K562 (cell line): ENCODE measurements at regions not wholly inside any gene's neighbourhood (a gene's known extent, or its start where the extent isn't known, plus 50 kb on each side); places are given as distances from the start of the nearest gene placed in this dataset.
A peak's percentile ranks its signal among the peaks of the same experiment; 100 is the strongest.

Experiments used
- ASH1L ChIP-seq: fragments of 450-650 bp; IDR thresholded peaks from 2 replicates; pipeline ENCODE4 v1.6.1; 2018; ENCODE audit warnings: borderline replicate concordance, mild to moderate bottlenecking, low read depth; ENCODE audit not compliant: partially characterized antibody
- BRD4 ChIP-seq: fragments of 200-600 bp; sonication (generic); IDR thresholded peaks from 2 replicates; pipeline ENCODE4 v1.6.1; 2017; ENCODE audit warnings: inconsistent platforms
- CBX2 ChIP-seq: fragments of 200-600 bp; sonication (generic); IDR thresholded peaks from one replicate; pipeline ENCODE4 v1.6.1; 2012; ENCODE audit warnings: mild to moderate bottlenecking, low read length, inconsistent platforms; ENCODE audit not compliant: insufficient read depth, poor library complexity, severe bottlenecking
- CREB3L1 ChIP-seq: fragments of 450-650 bp; IDR thresholded peaks from 2 replicates; pipeline ENCODE4 v1.6.1; 2014; ENCODE audit warnings: low read depth, mild to moderate bottlenecking, moderate library complexity, borderline replicate concordance
- CXXC5 ChIP-seq: fragments of 250-450 bp; sonication (Bioruptor Pico); IDR thresholded peaks from 2 replicates; pipeline ENCODE4 v1.8.0; 2022; ENCODE audit warnings: inconsistent platforms, mild to moderate bottlenecking, moderate library complexity
- EHMT2 ChIP-seq: fragments of 450-650 bp; IDR thresholded peaks from 2 replicates; pipeline ENCODE4 v1.6.1; 2018; ENCODE audit warnings: antibody characterized with exemption
- ESRRA ChIP-seq: fragments of 450-650 bp; IDR thresholded peaks from 2 replicates; pipeline ENCODE4 v1.6.1; 2014; ENCODE audit warnings: low read depth, mild to moderate bottlenecking, moderate library complexity, borderline replicate concordance
- FOXA3 ChIP-seq, 2 experiments: fragments of 450-650 bp in 1 of 2; sonication (generic) in 1 of 2; formaldehyde crosslinking; IDR thresholded peaks in 1 of 2; conservative IDR thresholded peaks in 1 of 2; 2 replicates each; pipeline versions ENCODE4 v1.4.0 to v1.8.0; 2020 to 2022; ENCODE audit warnings: mild to moderate bottlenecking in 2 of 2, missing genetic modification reagents in 1 of 2
- FOXJ2 ChIP-seq: fragments of 200-800 bp; sonication (Bioruptor generic); IDR thresholded peaks from 2 replicates; pipeline ENCODE4 v1.6.1; 2016; ENCODE audit warnings: missing genetic modification characterization, missing compliant biosample characterization
- MTA2 ChIP-seq: fragments of 450-650 bp; IDR thresholded peaks from 2 replicates; pipeline ENCODE4 v1.6.1; 2016; ENCODE audit warnings: low read depth
- MYC ChIP-seq, 2 experiments: fragments of 250-450 bp in 1 of 2; sonication (Bioruptor Pico) in 1 of 2; IDR thresholded peaks; 2 replicates each; pipeline versions ENCODE4 v1.5.1 to v1.6.1; 2012 to 2021; ENCODE audit warnings: low read depth in 2 of 2, borderline replicate concordance in 1 of 2, improper control_type of control experiment in 1 of 2, low read length in 1 of 2, mild to moderate bottlenecking in 1 of 2, moderate library complexity in 1 of 2
- NFE2 ChIP-seq: IDR thresholded peaks from 2 replicates; pipeline ENCODE4 v1.6.1; 2014; ENCODE audit warnings: antibody characterized with exemption, low read depth
- NUFIP1 ChIP-seq: fragments of 450-650 bp; IDR thresholded peaks from 2 replicates; pipeline ENCODE4 v1.6.1; 2018; ENCODE audit not compliant: partially characterized antibody
- RAD21 ChIP-seq, 2 experiments: fragments of 250-450 bp in 1 of 2; fragments of 450-650 bp in 1 of 2; sonication (Bioruptor Pico) in 1 of 2; formaldehyde crosslinking in 1 of 2; IDR thresholded peaks in 1 of 2; conservative IDR thresholded peaks in 1 of 2; 2 replicates each; pipeline versions ENCODE4 v1.4.0 to v1.8.0; 2020 to 2022; ENCODE audit warnings: mild to moderate bottlenecking in 2 of 2, moderate library complexity in 1 of 2
- RNF2 ChIP-seq: sonication (generic); IDR thresholded peaks from 2 replicates; pipeline ENCODE4 v1.6.1; 2016
- SAFB ChIP-seq: fragments of 200-400 bp; formaldehyde crosslinking; IDR thresholded peaks from 2 replicates; pipeline ENCODE4 v1.6.1; 2017; ENCODE audit warnings: low read depth, low read length, borderline replicate concordance
- SRSF1 ChIP-seq: fragments of 200-400 bp; formaldehyde crosslinking; IDR thresholded peaks from 2 replicates; pipeline ENCODE4 v1.6.1; 2017; ENCODE audit warnings: mild to moderate bottlenecking, low read depth, low read length, moderate library complexity
- TCF3 ChIP-seq: sonication (generic); formaldehyde crosslinking; IDR thresholded peaks from 2 replicates; pipeline ENCODE4 v1.4.0; 2020; ENCODE audit warnings: mild to moderate bottlenecking, missing genetic modification reagents
- TEAD2 ChIP-seq: fragments of 450-650 bp; IDR thresholded peaks from 2 replicates; pipeline ENCODE4 v1.6.1; 2016; ENCODE audit warnings: missing genetic modification characterization, control low read depth, missing compliant biosample characterization
- TGIF2 ChIP-seq: sonication (generic); formaldehyde crosslinking; IDR thresholded peaks from 2 replicates; pipeline ENCODE4 v1.8.1; 2022; ENCODE audit warnings: mild to moderate bottlenecking, missing genetic modification reagents, moderate library complexity
- THRAP3 ChIP-seq: fragments of 450-650 bp; IDR thresholded peaks from 2 replicates; pipeline ENCODE4 v1.6.1; 2016; ENCODE audit warnings: mild to moderate bottlenecking, inconsistent platforms, borderline replicate concordance
- ZFX ChIP-seq: sonication (generic); formaldehyde crosslinking; IDR thresholded peaks from 2 replicates; pipeline ENCODE4 v1.8.0; 2022; ENCODE audit warnings: mild to moderate bottlenecking, missing genetic modification reagents, moderate library complexity
- ZNF197 ChIP-seq: fragments of 200-800 bp; sonication (Bioruptor generic); IDR thresholded peaks from 2 replicates; pipeline ENCODE4 v1.6.1; 2016; ENCODE audit warnings: low read depth, missing genetic modification characterization, missing compliant biosample characterization
- ZNF239 ChIP-seq: fragments of 250-450 bp; sonication (Bioruptor Pico); IDR thresholded peaks from 2 replicates; pipeline ENCODE4 v1.4.0; 2020; ENCODE audit warnings: mild to moderate bottlenecking
- ZNF277 ChIP-seq: fragments of 250-450 bp; sonication (Bioruptor Pico); IDR thresholded peaks from 2 replicates; pipeline ENCODE4 v1.8.0; 2022; ENCODE audit warnings: inconsistent platforms, mild to moderate bottlenecking, moderate library complexity, borderline replicate concordance
- ZNF507 ChIP-seq: conservative IDR thresholded peaks from 2 replicates; pipeline ENCODE4 v1.6.1; 2017; ENCODE audit warnings: missing genetic modification characterization, missing compliant biosample characterization
- TF ChIP-seq, protein P1 (sequence below): fragments of 450-650 bp; conservative IDR thresholded peaks from 2 replicates; pipeline ENCODE4 v1.6.1; 2016; ENCODE audit warnings: missing genetic modification characterization, low read depth, mild to moderate bottlenecking, control low read depth, missing compliant biosample characterization

DNA sequence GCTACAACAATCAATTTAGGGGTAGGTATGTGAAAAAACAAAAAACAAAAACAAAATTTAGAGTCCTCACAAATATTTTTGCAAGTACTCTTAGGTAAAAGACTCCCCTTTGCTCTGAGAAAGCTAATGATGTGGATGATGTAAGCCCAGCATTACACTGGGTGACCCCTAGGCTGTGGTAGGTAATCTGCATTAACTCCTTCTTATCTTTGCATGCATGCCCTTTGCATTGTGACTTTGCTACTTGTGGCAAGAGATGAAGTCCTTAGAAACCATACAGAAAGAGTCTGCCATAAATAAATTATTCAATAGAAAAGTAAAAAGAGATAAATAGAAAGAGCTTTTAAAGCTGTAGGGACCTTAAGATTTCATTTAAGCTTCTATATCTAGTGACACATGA is 159.7 kb upstream of the MBNL1 start (continued):
- TF ChIP-seq CBX2 (no peak), FOXJ2 (tag) (no peak), EHMT2 (peak; percentile 83; the same call in 1 of the 2 replicates), ZNF239 (CRISPR knock-in tag) (no peak), ASH1L (no peak), RNF2 (peak; percentile 78; the same call in 1 of the 2 replicates), ZNF277 (CRISPR knock-in tag) (no peak), CREB3L1 (no peak), NUFIP1 (no peak), RAD21 (CRISPR knock-in tag; conservative IDR thresholded peaks at IDR 0.05 in 1 of 2, IDR thresholded peaks at IDR 0.05 in 1 of 2) (no peak), FOXA3 (CRISPR knock-in tag; conservative IDR thresholded peaks at IDR 0.05 in 1 of 2, IDR thresholded peaks at IDR 0.05 in 1 of 2) (0 out of 4 replicates have a peak, but pooled peaks of 1 of the 2 experiments have one; percentile 29), BRD4 (no peak), TEAD2 (tag) (no peak), MYC (IDR thresholded peaks at IDR 0.05; ENCODE audit: low read depth, low read length) (peak; percentile 51; the same call in 1 of the 2 replicates), MYC (CRISPR knock-in tag; IDR thresholded peaks at IDR 0.05; ENCODE audit: borderline replicate concordance, low read depth) (no peak), ZFX (no peak), NFE2 (peak; percentile 85), SAFB (no peak), ESRRA (peak; percentile 78), ZNF507 (no peak), TGIF2 (no peak), SRSF1 (no peak), MTA2 (peak; percentile 78), THRAP3 (no peak), CXXC5 (peak; percentile 39; the same call in 1 of the 2 replicates), ZNF197 (no peak), TCF3 (CRISPR knock-in tag) (peak; percentile 87)
- TF ChIP-seq, protein P1, sequence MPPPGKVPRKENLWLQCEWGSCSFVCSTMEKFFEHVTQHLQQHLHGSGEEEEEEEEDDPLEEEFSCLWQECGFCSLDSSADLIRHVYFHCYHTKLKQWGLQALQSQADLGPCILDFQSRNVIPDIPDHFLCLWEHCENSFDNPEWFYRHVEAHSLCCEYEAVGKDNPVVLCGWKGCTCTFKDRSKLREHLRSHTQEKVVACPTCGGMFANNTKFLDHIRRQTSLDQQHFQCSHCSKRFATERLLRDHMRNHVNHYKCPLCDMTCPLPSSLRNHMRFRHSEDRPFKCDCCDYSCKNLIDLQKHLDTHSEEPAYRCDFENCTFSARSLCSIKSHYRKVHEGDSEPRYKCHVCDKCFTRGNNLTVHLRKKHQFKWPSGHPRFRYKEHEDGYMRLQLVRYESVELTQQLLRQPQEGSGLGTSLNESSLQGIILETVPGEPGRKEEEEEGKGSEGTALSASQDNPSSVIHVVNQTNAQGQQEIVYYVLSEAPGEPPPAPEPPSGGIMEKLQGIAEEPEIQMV (tag) = peak; percentile 52; the same call in 1 of the 2 replicates
